ENCODE measurements at regions not wholly inside any gene's neighbourhood (a gene's known extent, or its start where the extent isn't known, plus 50 kb on each side); places are given as distances from the start of the nearest gene placed in this dataset.
A peak's percentile ranks its signal among the peaks of the same experiment; 100 is the strongest.

GRCh38 chrX:39327255-39327654, 526.0 kb downstream of the MID1IP1 start:
- peak in 1 of 2 donors; percentile 21 for DNase-seq (ENCODE audit: low read depth in 2 of 2)

- no peak for DNase-seq (ENCODE audit: low read depth in 2 of 2)
These were observed 526.4 kb downstream of the MID1IP1 start for GRCh38 chrX:39327705-39328104.

- no peak for DNase-seq (ENCODE audit: low read depth in 2 of 2)
These were observed 527.4 kb downstream of the MID1IP1 start for GRCh38 chrX:39328661-39329060.

GRCh38 chrX:39331082-39331704, 529.9 kb downstream of the MID1IP1 start:
- no peak for DNase-seq (ENCODE audit: low read depth in 2 of 2)

- DNase-seq (ENCODE audit: low read depth in 2 of 2), result no peak
These were observed 532.2 kb downstream of the MID1IP1 start for GRCh38 chrX:39333451-39333850.

GRCh38 chrX:39335513-39336235, 534.4 kb downstream of the MID1IP1 start:
- DNase-seq (ENCODE audit: low read depth in 2 of 2), result no peak

GRCh38 chrX:39336671-39337311, 535.5 kb downstream of the MID1IP1 start:
- peak in 1 of 2 donors; percentile 4 for DNase-seq (ENCODE audit: low read depth in 2 of 2)

GRCh38 chrX:39337451-39337850, 536.2 kb downstream of the MID1IP1 start:
- no peak for DNase-seq (ENCODE audit: low read depth in 2 of 2)

- no peak for DNase-seq (ENCODE audit: low read depth in 2 of 2)
These were observed 537.3 kb downstream of the MID1IP1 start for GRCh38 chrX:39338583-39338982.

GRCh38 chrX:39356119-39356807, 555.0 kb downstream of the MID1IP1 start:
- DNase-seq (ENCODE audit: low read depth in 2 of 2), result no peak

- no peak for DNase-seq (ENCODE audit: low read depth in 2 of 2)
These were observed 558.8 kb downstream of the MID1IP1 start for GRCh38 chrX:39360101-39360500.

- peak in 1 of 2 donors; percentile 1 for DNase-seq (ENCODE audit: low read depth in 2 of 2)
These were observed 560.5 kb downstream of the MID1IP1 start for GRCh38 chrX:39361736-39362135.

- no peak for DNase-seq (ENCODE audit: low read depth in 2 of 2)
These were observed 566.2 kb downstream of the MID1IP1 start for GRCh38 chrX:39367416-39367815.

- DNase-seq (ENCODE audit: low read depth in 2 of 2), result no peak
These were observed 570.9 kb downstream of the MID1IP1 start for GRCh38 chrX:39372115-39372514.

- no peak for DNase-seq (ENCODE audit: low read depth in 2 of 2)
These were observed 575.9 kb downstream of the MID1IP1 start for GRCh38 chrX:39377157-39377556.

GRCh38 chrX:39377773-39378172, 576.5 kb downstream of the MID1IP1 start:
- DNase-seq (ENCODE audit: low read depth in 2 of 2), result no peak

GRCh38 chrX:39381422-39381821, 580.2 kb downstream of the MID1IP1 start:
- no peak for DNase-seq (ENCODE audit: low read depth in 2 of 2)

GRCh38 chrX:39384996-39385395, 583.7 kb downstream of the MID1IP1 start:
- DNase-seq (ENCODE audit: low read depth in 2 of 2), result no peak

- DNase-seq (ENCODE audit: low read depth in 2 of 2), result no peak
These were observed 587.5 kb downstream of the MID1IP1 start for GRCh38 chrX:39388730-39389129.

- no peak for DNase-seq (ENCODE audit: low read depth in 2 of 2)
These were observed 595.2 kb downstream of the MID1IP1 start for GRCh38 chrX:39396358-39396995.

GRCh38 chrX:39397561-39398199, 596.4 kb downstream of the MID1IP1 start:
- DNase-seq (ENCODE audit: low read depth in 2 of 2), result no peak

All from dermis microvascular lymphatic vessel endothelial cell (primary cell).